HG03354 (cell line): ENCODE measurements at regions not wholly inside any gene's neighbourhood (a gene's known extent, or its start where the extent isn't known, plus 50 kb on each side); places are given as distances from the start of the nearest gene placed in this dataset.
"Not testable (repeated sequence)": the region's sequence is repeated elsewhere in the genome, so short reads cannot be mapped to it uniquely, and the experiment has no call there.

Experiments
- ATAC-seq: cut with Tn5 transposase; IDR thresholded peaks from one replicate; pipeline ENCODE4 v1.9.1; 2021; ENCODE audit warnings: mild to moderate bottlenecking; ENCODE audit not compliant: unreplicated experiment, poor library complexity, severe bottlenecking

DNA sequence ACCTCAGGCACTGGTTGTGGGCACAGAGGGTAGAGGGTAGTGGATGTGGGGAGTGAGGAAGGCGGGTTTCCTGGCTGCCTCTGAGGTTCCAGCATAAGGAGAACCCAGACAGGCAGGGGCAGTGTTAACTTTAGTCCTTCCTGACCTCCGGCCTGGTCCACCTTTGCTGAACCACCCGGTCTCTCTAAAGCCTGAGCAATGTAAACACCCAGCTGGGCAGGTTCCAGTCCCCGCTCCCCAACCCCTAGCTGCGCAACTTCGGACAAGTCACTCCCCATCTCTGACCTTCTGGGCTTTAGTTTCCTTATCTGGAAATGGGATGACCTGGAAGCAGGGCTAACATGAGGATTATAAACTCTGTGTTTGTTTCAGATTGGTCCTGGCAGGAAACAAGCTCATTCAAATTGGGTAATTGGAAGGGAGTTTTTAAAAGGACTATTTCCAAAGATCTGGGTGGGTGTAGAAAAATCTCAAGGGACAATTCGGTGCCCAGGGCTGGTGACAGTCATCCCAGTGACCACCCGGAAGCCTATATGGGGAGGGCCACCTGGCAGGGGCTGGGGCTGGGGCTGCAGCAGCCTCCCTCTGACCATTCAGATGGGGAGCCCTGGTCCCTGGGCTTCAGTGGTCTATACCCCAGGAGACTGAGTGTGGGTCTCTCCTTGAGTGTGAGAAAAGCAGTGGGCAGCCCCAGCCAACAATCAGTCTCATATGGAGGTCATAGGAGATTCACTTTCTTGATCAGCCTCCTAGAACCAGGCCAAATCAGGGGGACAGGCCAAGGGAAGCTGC lies 108.3 kb upstream of the SYT13 start:
- ATAC-seq = no peak

DNA sequence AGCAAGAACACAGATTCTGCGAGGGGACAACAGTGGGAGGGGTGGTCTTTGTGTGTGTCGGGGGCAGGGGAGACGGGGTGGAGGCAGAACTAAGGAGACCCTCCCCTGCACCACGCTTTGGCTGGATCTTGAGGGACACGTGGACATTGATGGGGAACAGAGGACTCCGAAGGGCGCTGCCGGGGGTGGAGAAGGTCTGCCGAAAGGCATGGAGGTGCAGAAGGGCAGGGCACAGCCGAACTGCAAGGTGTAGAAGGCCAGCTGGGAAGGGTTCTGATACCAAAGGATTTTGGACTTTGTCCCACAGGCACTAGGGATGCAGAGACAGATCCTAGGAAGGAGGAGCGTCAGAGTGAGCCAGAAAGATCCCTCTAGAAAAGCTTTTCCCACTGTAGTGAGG lies 107.7 kb upstream of the SYT13 start:
- ATAC-seq = no peak

DNA sequence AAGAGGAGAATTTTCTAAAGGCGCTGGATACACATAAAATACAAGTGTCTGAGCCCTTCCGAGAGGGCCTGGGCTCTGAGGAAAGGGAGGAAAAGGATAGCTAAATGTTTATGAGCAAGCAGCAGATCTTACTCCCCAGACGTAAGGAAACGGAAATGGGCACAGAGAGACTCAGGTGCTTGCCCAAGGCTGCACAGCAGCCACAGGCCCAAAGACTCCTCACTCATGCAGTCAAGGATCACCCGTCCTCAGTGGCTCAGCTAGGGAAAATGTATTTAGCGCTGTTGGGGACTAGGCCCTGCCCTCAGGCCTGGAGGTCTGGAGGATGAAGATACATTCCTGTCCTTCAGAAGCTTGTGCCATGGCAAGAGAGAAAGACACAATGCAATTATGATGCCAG lies 107.2 kb upstream of the SYT13 start:
- ATAC-seq = no peak

DNA sequence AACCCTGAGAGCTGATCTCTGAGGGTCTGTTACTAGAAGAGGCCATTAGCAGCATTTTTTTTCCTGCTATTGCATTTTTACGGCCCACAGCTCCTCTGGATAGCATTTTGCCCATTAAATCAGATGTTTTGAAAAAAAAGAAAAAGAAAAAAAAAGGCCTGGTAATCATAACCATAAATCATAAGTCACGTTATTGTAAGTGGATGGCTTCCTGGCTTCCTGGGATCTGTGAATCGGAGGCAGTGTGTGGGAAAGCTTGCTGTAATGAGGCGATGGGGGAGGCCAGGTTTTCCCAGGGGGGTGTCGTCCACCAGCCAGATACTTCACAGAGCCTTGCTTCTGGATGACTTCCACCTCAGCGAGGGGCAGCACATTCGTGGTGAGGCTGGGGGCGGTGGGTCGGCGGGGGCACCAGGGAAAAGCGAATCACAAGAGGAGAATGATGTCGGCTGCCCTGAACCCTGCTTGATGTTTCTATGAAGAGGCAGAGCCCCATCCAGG lies 106.5 kb upstream of the SYT13 start:
- ATAC-seq = no peak

DNA sequence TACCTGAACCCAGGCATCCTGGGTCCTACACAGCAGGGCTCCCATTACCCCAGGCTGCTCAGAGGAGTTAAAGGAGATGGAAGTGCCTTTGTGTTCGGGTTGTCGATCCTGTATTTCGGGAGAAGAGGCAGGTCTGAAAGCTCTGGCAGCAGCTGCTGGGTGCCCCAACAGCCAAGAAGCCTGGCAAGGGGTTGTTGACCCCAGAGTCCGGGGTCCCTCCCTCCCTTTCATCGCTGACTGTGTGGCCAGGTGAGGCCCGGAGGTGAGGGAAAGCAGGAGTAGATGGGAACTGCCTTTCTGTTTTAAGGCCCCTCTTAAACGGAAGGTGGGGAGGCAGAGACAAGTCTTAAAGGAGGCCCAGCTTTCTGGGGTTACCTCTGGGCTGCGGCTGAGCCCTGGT lies 106.0 kb upstream of the SYT13 start:
- no peak for ATAC-seq

DNA sequence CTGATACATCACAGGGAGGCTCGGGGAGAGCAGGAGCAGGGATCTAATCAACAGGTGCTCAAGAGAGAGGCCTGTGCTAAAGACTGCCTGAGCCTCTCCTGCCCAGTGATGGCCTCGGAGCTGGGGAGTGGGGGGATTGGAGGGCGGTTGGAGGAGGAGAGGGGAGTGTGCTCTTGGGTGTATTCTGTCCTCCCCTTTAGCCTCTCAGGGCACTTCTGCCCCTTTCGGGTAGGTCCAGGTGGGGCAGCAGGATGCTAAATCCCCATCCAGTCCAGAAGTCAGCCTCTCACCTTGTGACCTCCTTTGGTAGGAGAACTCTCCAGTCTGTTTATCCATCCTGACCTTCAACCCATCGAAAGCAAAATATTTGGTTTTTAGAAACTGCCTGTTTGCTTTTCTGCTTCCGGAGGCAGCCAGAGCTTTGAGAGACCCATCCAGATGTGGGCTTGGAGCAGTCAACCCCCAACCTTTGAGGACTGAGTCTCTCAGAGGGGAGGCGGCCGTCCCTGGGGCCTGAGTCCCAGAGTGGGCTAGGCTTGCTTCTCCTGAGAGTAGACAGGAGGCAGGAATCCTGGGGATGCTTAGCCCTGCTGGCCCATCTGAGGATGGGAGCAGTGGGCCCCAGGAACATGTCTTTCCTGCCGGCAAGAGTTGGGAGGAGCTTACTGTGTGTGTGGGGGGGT lies 105.2 kb upstream of the SYT13 start:
- ATAC-seq = no peak

DNA sequence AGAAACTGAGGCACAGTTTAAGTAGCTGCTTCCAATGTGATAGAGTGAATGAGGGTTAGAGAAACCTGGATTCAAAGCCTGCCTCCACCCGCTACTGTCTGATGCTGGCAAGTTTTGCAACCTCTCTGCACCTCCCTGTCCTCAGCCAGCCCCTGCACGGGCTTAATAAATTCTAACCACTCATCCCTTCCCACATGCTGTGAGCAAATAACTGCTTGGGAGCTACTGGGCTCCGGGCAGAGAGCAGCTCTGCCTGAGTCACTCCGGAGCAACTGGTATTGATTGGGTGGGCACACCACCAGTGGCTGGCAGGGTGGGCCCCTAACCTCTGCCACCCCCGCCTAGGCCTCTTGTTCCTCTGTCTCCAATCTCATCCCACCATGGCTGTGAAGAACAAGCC lies 104.3 kb upstream of the SYT13 start:
- ATAC-seq = no peak

DNA sequence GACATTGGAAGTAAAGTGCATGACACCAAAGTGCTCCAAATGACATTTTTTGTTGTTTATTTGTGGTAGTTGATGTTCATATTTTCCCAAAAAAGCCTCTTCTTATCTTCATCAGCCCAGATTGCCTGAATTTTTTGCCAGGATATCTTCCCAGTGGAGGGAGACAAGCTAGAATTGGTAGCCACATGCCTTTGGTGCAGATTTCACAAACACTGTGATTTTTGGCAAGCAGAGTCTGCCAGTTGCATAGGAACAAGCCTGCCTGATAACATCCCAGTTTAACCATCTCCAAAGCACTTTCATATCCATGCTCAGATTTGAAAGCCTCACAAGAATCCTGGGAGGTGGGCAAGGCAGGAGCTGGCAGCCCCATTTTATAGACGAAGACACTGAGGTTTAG lies 102.3 kb upstream of the SYT13 start:
- no peak for ATAC-seq

DNA sequence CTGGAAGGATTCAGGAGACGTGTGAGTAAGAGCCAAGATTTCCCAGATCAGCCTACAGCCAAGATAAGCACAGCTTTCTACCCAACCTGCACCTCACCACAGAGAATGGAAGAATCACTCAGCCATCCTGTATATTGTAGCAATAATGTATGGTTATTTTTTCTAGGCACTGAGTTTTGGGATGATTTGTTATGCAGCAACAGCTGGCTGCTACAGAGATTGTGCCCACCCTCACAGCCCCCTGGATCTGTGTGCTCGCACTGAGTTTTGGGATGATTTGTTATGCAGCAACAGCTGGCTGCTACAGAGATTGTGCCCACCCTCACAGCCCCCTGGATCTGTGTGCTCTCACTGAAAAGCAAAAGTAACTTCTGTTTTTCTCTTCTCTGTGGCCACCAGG lies 101.7 kb upstream of the SYT13 start:
- not testable (repeated sequence) for ATAC-seq

DNA sequence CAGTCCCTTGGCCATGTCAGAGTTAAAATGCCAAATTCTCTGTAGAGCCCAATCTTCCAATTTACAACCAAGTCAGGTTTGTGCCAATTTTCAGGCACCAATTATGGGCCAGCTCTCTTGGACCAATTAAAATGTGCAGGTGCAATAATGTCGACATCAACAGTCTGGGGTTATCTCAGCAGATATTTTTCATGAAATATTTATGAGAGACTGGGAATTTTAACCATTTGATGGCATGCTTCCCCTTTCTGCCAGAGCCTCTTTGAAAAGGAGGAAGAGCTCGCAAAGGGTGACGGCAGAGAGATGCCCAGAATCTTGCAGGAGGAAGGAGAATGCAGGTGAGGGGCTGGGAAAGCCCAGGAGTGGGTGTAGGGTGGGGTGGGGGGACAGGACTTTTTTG lies 100.8 kb upstream of the SYT13 start:
- ATAC-seq = no peak

DNA sequence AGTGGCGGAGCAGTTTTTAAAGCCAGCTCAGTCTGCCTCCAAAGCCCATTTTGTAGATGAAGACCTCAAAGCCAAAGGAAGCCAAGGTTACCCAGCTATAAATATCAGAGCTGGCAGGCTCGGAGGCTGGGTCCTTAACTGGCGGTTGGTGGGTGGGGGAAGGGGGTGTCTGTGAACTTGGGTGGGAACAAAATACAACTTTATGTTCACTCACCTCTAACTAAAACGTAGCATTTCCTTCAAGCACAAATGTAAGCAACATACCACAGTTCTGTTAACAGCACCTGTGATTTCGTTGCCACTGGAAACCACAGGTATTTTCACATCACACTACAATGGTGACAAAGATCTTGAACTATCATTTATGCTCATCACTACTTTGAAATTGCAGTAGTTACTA lies 99.7 kb upstream of the SYT13 start:
- no peak for ATAC-seq

DNA sequence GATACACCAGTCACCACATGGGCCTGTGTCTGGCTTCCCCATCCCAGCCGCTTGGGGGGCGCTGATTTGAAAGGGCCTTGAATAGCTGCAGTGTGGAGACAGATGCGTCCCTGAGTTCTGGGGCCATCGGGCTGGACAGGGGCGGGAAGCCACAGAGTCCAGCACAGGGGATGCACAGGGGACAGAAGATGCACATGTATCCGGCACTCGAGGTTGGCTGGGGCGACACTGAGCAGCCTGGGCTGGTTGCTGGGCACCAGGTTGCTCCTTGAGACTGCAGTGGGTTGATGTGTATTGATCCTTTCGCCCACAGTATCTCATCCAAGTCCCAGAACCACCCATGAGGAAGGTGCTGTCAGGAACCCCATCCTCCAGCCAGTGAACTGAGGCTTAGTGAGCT lies 99.3 kb upstream of the SYT13 start:
- ATAC-seq = no peak

DNA sequence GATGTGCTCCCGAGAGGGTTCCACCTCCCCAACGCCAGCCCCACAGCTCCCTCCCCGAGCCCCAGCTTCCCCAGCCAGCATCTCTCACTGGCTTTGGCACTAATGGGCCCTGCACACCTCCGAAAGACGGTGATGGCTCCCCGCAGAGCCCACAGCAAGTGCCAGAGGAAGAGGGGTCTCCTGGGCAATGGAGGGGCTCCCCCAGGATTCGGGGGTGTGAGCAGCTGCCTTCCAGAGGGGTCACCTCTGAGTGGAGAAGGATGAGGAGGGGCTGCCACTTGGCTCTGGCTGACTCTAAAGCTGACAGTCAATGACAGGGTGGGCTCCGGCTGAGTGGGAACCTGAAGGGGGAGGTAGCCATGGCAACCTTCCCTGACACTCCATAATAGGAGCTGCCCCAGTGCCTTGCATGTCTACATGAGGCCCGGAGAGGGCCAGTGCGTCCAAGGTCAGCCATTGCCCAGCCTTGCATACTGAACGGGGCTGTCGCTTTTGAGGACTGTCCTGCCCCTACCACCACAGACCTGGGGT lies 98.6 kb upstream of the SYT13 start:
- no peak for ATAC-seq

DNA sequence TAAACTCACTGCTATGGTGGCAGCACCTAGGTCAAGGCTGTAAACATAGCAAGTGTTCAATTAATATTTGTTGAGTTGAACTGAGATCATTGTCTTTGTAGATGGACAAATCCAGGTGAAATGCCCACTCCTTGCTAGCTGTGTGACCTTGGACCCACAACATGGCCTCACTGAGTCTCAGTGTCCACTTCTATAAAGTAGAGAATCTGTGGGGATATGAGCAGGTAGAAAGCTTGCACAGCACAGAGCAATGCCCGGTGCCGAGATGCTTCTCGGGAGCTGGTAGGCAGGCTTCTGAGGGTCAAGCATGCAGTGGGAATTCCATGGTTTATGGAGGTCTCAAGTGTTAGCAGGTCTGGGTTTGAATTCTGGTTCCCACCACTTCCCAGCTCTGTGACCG lies 97.9 kb upstream of the SYT13 start:
- no peak for ATAC-seq

DNA sequence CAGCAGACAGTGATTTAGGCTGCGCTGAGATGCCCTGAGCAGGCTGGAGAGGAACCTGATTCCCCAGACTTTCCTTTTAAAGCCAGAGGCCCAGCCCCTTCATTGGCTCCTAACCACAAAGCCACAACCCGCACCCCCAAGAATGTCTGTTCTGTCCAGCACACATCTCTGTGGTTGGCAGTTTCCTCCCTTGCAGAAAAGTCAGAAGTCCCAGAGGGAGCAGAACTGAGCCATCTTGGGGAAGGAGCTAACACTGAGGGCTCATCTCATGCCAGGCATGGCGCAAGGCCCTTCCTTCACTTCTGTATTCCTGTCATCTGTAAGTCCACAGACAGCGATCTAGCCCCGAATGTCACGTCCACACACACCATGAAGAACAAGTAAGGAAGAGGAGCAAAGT lies 97.1 kb upstream of the SYT13 start:
- ATAC-seq = no peak

DNA sequence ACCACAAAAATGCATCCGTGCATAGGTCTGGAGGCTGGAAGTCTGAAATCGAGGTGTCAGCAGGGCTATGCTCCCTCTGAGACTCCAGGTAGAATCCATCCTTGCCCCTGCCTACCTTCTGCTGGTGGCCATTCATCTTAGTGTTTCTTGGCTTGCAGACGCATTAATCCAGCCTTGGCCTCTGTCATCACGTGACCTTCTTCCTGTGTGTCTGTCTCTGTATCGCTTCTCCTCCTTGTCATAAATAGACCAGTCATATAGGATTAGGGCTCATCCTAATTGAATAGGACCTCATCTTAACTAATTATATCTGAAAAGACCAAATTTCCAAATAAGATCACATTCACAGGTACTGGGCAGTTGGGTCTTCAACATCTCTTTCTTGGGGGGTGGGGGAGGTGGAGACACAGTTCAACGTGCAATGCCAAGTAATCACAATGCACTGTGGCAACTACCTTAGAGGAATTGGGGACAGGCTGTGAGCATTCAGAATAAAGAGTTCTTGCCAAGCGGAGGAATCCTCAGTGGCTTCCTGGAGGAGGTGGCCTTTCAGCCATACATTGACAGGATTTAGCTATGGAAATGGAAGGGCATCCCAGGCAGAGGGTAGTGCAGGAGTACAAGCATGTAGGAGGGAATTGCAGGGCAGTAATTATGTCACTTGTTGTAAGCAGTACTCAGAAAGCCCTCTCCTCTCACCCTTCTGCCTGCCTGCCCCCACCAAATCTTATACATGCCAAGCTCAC lies 96.2 kb upstream of the SYT13 start:
- no peak for ATAC-seq

DNA sequence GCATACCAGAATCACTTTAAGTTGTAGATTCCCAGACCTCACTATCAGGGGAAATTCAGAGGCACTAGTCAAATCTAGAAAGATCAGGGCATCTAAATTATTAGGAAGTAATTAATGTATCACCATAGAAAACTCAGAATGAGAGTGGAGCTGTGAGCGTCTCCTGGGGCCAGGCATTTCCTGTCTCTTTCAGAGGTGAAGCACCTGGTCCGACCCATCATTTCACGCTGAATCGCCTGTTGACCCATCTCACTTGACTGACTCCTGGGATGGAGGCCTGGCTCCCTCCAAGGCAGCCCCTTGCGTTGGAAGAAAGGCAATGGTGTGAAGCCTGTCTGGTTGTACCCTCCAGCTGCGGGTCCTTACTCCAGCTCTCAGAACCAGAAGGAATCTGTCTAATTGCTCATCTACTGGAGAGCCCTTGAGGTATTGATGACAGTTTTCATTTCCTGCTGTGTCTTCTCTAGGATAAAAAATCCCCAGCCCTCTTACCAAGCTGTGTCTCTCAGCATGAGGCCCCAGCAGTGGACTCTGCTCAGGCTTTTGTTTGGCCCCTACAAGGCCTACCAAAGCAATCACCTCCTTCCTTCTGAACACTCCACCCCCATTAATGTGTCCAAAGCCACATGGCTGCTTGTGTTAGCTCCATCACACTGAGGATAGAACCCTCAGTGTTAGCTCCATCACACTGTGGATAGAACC lies 93.2 kb upstream of the SYT13 start:
- no peak for ATAC-seq

DNA sequence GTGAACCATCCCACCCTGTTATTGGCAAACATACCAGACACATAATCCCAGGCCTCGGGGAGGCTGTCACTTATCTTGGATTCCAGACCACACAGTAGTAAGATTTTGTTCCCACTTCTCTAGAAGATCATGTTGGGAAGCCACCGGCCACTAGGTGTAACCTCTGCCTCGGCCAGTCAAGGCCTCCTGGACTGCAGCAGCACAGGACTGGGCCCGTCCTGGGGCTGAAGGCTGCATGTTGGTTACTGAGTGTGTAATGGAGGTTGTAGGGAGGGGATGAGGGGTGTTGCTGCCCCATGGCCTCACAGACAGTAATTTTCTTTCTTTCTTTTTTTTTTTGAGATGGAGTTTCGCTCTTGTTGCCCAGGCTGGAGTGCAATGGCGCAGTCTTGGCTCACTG lies 92.4 kb upstream of the SYT13 start:
- ATAC-seq = no peak

DNA sequence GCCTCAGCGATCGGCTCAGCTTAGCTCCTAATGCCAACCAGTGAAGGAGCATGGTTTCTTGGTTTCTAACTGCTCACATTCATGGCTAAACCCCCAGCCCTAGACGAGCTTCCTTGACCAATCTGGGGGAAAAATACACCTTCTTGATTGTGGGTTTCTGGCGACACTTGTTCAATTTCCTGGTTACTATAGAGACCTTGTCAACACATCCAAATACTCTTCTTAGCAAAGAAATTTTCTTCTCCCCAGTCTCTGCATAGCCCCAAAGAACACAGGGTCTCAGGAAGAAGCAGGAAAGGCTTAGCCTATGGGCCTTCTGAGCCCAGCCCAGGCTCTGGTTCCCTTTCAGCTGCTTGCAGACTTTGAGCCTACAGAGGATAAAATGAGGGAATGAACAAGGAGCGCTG lies 88.5 kb upstream of the SYT13 start:
- no peak for ATAC-seq

DNA sequence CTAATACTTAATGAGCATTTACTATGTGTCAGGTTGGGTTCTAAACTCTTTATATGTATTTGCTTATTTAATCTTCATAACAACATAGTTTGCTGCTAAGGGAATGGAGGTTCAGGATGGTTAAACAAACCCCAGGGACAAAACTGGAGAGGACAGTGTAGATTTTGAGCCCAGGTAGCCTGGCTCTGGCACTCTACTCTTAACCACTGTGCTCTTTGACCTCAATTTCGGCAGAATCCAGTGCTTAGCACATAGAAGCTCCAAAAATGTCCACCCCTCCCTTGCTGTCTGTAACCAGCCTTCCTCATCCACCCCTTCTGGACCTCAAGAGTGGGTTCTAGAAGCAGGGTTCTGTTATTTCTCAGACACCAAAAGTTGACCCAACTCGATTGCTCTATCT lies 88.0 kb upstream of the SYT13 start:
- no peak for ATAC-seq
